B cell (primary cell): ENCODE measurements at regions not wholly inside any gene's neighbourhood (a gene's known extent, or its start where the extent isn't known, plus 50 kb on each side); places are given as distances from the start of the nearest gene placed in this dataset.

ENCODE experiments used
- CTCF ChIP-seq: fragments of 200-600 bp; IDR thresholded peaks from one replicate; pipeline ENCODE4 v1.8.0; 2022; ENCODE audit warnings: antibody characterized with exemption, mild to moderate bottlenecking
- EZH2 ChIP-seq: IDR thresholded peaks from 2 replicates; pipeline ENCODE4 v1.6.1; 2012; ENCODE audit warnings: borderline replicate concordance, low read depth, mild to moderate bottlenecking, moderate library complexity, low read length; ENCODE audit not compliant: insufficient read depth, poor library complexity, severe bottlenecking

GRCh38 chr12:71266606-71267005, 108.8 kb upstream of the TSPAN8 start:
- TF ChIP-seq EZH2 (no peak), CTCF (no peak)
